Gastroesophageal sphincter (tissue), 4 donors: ENCODE measurements at regions not wholly inside any gene's neighbourhood (a gene's known extent, or its start where the extent isn't known, plus 50 kb on each side); places are given as distances from the start of the nearest gene placed in this dataset.

Experiments
- ATAC-seq: fragments of 150-250 bp; one replicate; pipeline ENCODE4 v1.9.1; 2016; ENCODE audit warnings: mild to moderate bottlenecking, moderate library complexity
- H3K27ac ChIP-seq, 4 donors: fragments of 200-600 bp; sonication (generic) in 3 of 4; 1 replicate in 3 of 4; 2 replicates in 1 of 4; pipeline ENCODE4 v1.5.1; 2016 to 2019
- H3K27me3 ChIP-seq: fragments of 200-600 bp; sonication (generic); one replicate; pipeline ENCODE4 v1.5.1; 2019
- H3K36me3 ChIP-seq, 2 donors: fragments of 200-600 bp; sonication (generic); one replicate each; pipeline ENCODE4 v1.5.1; 2019; ENCODE audit warnings: control low read depth in 1 of 2
- H3K4me1 ChIP-seq, 3 donors: fragments of 200-600 bp; sonication (generic); 1 replicate in 2 of 3; 2 replicates in 1 of 3; pipeline ENCODE4 v1.5.1; 2016 to 2019; ENCODE audit warnings: control low read depth in 2 of 3
- H3K4me3 ChIP-seq, 2 donors: fragments of 200-600 bp; sonication (generic); one replicate each; pipeline ENCODE4 v1.5.1; 2019; ENCODE audit warnings: mild to moderate bottlenecking in 1 of 2, moderate library complexity in 1 of 2
- H3K9me3 ChIP-seq, 3 donors: fragments of 200-600 bp; sonication (generic); one replicate each; pipeline ENCODE4 v1.5.1; 2017 to 2019; ENCODE audit warnings: control low read depth in 2 of 3
- EP300 ChIP-seq: sonication (generic); formaldehyde crosslinking; IDR thresholded peaks from one replicate; pipeline ENCODE4 v1.6.1; 2017; ENCODE audit warnings: antibody characterized with exemption, mild to moderate bottlenecking
- POLR2A ChIP-seq, 2 donors: fragments of 450-650 bp; IDR thresholded peaks; one replicate each; pipeline ENCODE4 v1.6.1; 2017; ENCODE audit warnings: antibody characterized with exemption in 2 of 2, mild to moderate bottlenecking in 2 of 2, moderate library complexity in 1 of 2
- POLR2AphosphoS5 ChIP-seq: sonication (generic); formaldehyde crosslinking; IDR thresholded peaks from one replicate; pipeline ENCODE4 v1.6.1; 2017; ENCODE audit warnings: antibody characterized with exemption
- whole genome bisulfite sequencing, 2 donors: methylation state at CpG; one replicate each; pipeline ENCODE4 v1.1.5; 2018; ENCODE audit warnings: low coverage in 1 of 2; 5-methylcytosine and 5-hydroxymethylcytosine counted together
- TF ChIP-seq, protein P1 (sequence below), 4 experiments: fragments of 200-600 bp in 2 of 4; fragments of 450-650 bp in 2 of 4; sonication (generic) in 1 of 4; IDR thresholded peaks; one replicate each; pipeline ENCODE4 v1.5.1; 2017 to 2019; ENCODE audit warnings: antibody characterized with exemption in 4 of 4, mild to moderate bottlenecking in 2 of 4, moderate library complexity in 2 of 4

DNA sequence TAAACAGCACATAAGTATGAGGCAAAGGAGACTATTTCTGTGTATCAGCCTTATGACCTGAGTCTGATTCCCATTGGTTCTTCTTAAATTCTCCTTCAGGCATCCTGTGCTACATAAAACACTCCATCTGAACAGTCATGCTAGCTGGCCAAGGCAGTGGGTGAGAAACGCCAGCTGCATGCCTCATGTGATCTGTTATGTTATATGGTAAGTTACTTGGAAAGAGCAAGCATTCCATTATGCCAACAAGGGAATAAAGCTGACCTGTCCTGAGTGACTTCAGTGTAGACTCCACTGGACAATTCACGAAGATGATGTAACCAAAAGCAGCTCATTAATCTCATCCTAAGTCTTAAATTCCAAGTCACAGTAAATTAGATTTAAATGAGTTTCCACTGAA lies 216.5 kb upstream of the FN1 start:
- Histone ChIP-seq H3K9me3 (no peaks in the 10 kb centered on the region), H3K4me3 (no peak overlapping the region), H3K4me1 (peaks cover 0 to 38% (median 13%) of the 10 kb centered on the region in 3 donors), H3K36me3 (no peaks in the 10 kb centered on the region), H3K27ac (peak overlapping the region in 3 of 4 donors; percentile 35 to 86 (median 66)), H3K27me3 (no peaks in the 10 kb centered on the region)
- ATAC-seq = peak; percentile 64
- peak; percentile 66 for TF ChIP-seq POLR2AphosphoS5
- TF ChIP-seq EP300 = no peak
- WGBS, 2 donors = 20 to 43% methylated on average over 1 to 2 of the region's 2 CpGs

DNA sequence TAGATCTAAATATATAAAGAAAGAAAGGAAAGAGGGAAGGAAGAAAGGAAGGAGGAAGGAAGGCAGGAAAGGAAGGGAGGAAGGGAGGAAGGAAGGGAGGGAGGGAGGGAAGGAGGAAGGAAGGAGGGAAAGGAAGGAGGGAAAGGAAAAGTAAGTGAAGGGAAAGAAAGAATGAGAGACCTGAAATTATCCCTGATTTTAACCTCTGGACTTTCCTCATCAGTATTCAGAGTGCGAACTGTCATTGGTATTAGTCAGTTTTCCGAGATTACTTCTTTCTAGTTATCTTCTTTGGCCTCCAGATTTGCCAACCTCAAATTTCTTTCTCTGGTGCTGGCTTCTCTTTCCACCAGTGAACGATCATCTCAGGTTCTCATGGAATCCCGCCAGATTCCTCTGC lies 215.5 kb upstream of the FN1 start:
- TF ChIP-seq POLR2A (IDR thresholded peaks at IDR 0.05) (no peak), POLR2AphosphoS5 (no peak), EP300 (no peak)
- TF ChIP-seq, protein P1, sequence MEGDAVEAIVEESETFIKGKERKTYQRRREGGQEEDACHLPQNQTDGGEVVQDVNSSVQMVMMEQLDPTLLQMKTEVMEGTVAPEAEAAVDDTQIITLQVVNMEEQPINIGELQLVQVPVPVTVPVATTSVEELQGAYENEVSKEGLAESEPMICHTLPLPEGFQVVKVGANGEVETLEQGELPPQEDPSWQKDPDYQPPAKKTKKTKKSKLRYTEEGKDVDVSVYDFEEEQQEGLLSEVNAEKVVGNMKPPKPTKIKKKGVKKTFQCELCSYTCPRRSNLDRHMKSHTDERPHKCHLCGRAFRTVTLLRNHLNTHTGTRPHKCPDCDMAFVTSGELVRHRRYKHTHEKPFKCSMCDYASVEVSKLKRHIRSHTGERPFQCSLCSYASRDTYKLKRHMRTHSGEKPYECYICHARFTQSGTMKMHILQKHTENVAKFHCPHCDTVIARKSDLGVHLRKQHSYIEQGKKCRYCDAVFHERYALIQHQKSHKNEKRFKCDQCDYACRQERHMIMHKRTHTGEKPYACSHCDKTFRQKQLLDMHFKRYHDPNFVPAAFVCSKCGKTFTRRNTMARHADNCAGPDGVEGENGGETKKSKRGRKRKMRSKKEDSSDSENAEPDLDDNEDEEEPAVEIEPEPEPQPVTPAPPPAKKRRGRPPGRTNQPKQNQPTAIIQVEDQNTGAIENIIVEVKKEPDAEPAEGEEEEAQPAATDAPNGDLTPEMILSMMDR (IDR thresholded peaks at IDR 0.05) = no peak
- WGBS, 2 donors = 93 to 100% methylated on average over 2 to 4 of the region's 4 CpGs
- Histone ChIP-seq H3K27ac (peak overlapping the region in 1 of 4 donors; percentile 86), H3K27me3 (no peaks in the 10 kb centered on the region), H3K4me3 (no peak overlapping the region), H3K36me3 (no peaks in the 10 kb centered on the region), H3K9me3 (no peaks in the 10 kb centered on the region), H3K4me1 (peaks cover 0 to 35% (median 13%) of the 10 kb centered on the region in 3 donors)
- no peak for ATAC-seq

DNA sequence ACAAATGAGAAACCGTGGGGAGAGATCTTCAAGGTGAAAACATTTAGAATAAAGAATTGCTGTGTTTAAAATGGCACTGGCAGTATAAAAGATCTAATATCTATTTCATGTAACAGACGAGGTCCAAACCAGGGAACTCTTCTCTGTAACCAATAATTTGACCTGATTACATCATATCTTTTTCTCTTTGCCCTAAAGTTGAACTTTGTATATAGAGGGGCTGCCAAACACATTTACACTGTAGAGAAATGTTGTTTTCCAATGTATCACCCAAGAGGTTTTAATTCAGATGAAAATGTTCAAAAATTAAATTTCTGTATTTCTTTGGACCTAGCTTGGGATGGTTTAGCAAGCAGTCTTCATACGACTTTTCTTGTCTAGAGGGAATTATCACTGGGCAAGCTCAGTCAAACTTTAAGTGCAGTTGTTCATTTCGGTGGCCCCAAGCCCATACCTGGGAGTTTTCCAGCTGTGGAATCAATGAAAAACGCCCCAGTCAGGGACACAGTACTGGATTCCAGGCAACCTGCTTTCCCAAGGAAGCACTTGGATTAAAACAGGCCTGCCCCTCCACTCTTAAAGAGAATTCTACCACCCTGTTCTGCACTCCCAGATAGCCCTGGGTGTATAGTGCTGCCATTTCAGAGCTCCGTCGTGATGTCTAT lies 208.5 kb upstream of the FN1 start:
- no peaks in the 10 kb centered on the region for H3K27me3 ChIP-seq
- TF ChIP-seq EP300 = no peak
- TF ChIP-seq POLR2A (IDR thresholded peaks at IDR 0.05) = no peak
- TF ChIP-seq, protein P1 (IDR thresholded peaks at IDR 0.05) = no peak
- TF ChIP-seq POLR2AphosphoS5 = no peak
- WGBS, 2 donors = 58 to 70% methylated on average over 6 of the region's 7 CpGs
- H3K4me3 ChIP-seq = no peak overlapping the region
- H3K36me3 ChIP-seq = no peaks in the 10 kb centered on the region
- no peaks in the 10 kb centered on the region for H3K9me3 ChIP-seq
- H3K27ac ChIP-seq = no peak overlapping the region
- ATAC-seq = no peak
- H3K4me1 ChIP-seq = no peaks in the 10 kb centered on the region

DNA sequence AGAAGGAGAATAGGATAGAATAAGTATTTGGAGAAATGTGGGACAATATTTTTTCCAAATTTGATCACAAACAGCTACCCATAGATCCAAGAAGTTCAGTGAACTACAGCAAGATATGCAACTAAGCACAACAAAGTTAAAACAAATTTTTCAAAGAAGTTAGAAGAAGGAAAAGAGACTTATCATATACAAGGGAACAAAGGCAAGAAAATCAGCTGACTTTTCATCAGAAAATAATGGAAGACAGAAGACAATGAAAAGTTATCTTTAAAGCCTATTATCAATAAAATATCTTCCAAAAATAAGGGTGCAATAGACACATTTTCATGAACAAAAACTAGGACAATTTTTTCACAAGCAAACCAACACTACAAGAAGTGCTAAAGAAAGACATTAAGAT lies 202.8 kb upstream of the FN1 start:
- Histone ChIP-seq H3K4me3 (no peak overlapping the region), H3K36me3 (no peaks in the 10 kb centered on the region), H3K27me3 (no peaks in the 10 kb centered on the region), H3K27ac (no peak overlapping the region), H3K4me1 (no peaks in the 10 kb centered on the region), H3K9me3 (peaks cover 0 to 4% (median 0%) of the 10 kb centered on the region in 3 donors)
- no peak for TF ChIP-seq POLR2AphosphoS5
- TF ChIP-seq EP300 = no peak
- TF ChIP-seq, protein P1 (IDR thresholded peaks at IDR 0.05) = no peak
- TF ChIP-seq POLR2A (IDR thresholded peaks at IDR 0.05) = no peak
- ATAC-seq = no peak

DNA sequence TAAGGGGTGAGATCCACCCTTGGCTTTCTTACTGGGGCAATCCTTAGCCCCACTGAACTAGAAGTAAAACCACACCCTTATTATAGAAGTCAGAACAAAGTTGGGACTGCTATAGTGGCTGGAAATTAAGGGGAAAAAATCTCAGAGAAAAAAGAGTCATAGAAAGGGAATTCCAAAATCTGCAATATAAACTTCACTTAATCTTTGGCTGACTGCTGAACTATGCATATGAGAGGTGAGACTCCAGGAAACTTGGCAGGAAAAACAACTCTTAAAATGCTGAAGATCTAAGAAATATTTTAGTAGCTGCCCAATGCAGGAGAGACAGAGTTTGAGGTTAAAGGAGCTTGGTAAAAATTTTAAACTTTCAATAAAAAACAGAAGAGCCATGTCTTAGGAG lies 201.8 kb upstream of the FN1 start:
- H3K36me3 ChIP-seq = no peaks in the 10 kb centered on the region
- no peaks in the 10 kb centered on the region for H3K4me1 ChIP-seq
- H3K4me3 ChIP-seq = no peak overlapping the region
- no peak for TF ChIP-seq POLR2A (IDR thresholded peaks at IDR 0.05)
- ATAC-seq = no peak
- H3K9me3 ChIP-seq = peaks cover 0 to 4% (median 0%) of the 10 kb centered on the region in 3 donors
- H3K27me3 ChIP-seq = no peaks in the 10 kb centered on the region
- no peak overlapping the region for H3K27ac ChIP-seq

DNA sequence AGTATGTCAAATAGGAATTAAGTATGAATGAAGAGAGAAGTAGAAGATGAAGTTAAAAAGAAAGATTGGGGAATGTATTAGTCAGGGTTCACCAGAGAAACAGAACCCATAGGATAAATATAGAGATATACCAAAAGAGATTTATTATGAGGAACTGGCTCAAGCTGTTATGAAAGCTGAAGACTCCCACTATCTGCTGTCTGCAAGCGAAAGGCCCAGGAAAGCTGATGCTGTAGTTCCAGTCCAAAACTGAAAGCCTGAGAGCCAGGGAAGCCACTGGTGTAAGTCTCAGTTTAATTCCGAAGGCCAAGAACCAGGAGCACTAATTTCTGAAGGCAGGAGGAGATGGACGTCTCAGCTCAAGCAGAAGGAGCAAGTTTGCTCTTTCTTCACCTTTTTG lies 200.9 kb upstream of the FN1 start:
- H3K4me3 ChIP-seq = no peak overlapping the region
- peaks cover 0 to 4% (median 0%) of the 10 kb centered on the region in 3 donors for H3K9me3 ChIP-seq
- TF ChIP-seq POLR2A (IDR thresholded peaks at IDR 0.05) = no peak
- H3K4me1 ChIP-seq = no peaks in the 10 kb centered on the region
- 73 to 100% methylated on average over 2 to 3 of the region's 3 CpGs for WGBS, 2 donors
- no peak for ATAC-seq
- H3K36me3 ChIP-seq = no peaks in the 10 kb centered on the region
- no peak overlapping the region for H3K27ac ChIP-seq
- no peaks in the 10 kb centered on the region for H3K27me3 ChIP-seq
